ENCODE measurements at regions not wholly inside any gene's neighbourhood (a gene's known extent, or its start where the extent isn't known, plus 50 kb on each side); places are given as distances from the start of the nearest gene placed in this dataset.

DNA sequence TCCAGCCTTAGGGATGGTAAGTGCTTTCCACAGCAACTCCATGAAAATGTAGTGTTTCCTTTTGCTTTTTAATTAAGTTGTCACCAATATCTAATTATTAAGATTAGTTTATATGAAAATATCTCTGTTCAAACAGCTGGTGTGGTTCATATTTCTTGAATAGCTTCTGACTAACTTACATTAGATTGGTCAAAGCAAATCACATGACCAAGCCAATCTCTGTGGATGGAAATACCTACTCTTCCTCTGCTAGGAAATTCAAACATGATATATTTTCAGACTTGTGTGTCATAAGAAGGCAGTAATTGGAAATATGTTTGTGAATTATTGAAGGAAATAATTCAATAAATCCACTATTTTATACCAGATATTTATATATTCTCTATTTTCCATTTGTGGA is 54.6 kb upstream of the CADM2 start:
- Histone ChIP-seq H4K20me1 (ENCODE audit: insufficient read depth, low read length) (no peaks in the 10 kb centered on the region), H2BK20ac (ENCODE audit: low read depth, low read length) (no peak overlapping the region), H4K91ac (ENCODE audit: insufficient read depth, low read depth, low read length) (no peak overlapping the region), H3K79me1 (ENCODE audit: low read depth in 1 of 2, low read length in 2 of 2) (no peaks in the 10 kb centered on the region), H3K56ac (ENCODE audit: extremely low read depth, insufficient read depth, low read length) (no peak overlapping the region), H3K18ac (ENCODE audit: low read depth, low read length) (no peak overlapping the region), H3K4ac (ENCODE audit: low read depth, low read length) (no peak overlapping the region), H2BK5ac (ENCODE audit: low read depth, low read length, poor library complexity, severe bottlenecking) (no peak overlapping the region), H3K14ac (replicated peaks; ENCODE audit: low read depth, low read length) (no peak overlapping the region), H3K9ac (ENCODE audit: low read depth, low read length) (no peak overlapping the region), H3K9me3 (ENCODE audit: control insufficient read depth, insufficient read depth, low read length) (peaks cover 10% of the 10 kb centered on the region; the same call in 1 of the 2 replicates), H3K36me3 (ENCODE audit: control insufficient read depth, insufficient read depth, low read length) (no peaks in the 10 kb centered on the region), H4K5ac (ENCODE audit: low read depth, low read length) (no peak overlapping the region), H2AK5ac (ENCODE audit: low read depth, low read length) (no peak overlapping the region), H3K27me3 (ENCODE audit: control insufficient read depth, insufficient read depth, low read length) (no peaks in the 10 kb centered on the region), H3K4me2 (ENCODE audit: low read depth, low read length) (no peak overlapping the region), H2BK120ac (ENCODE audit: low read depth, low read length) (no peak overlapping the region), H2BK15ac (ENCODE audit: low read depth, low read length) (no peak overlapping the region), H2AK9ac (replicated peaks; ENCODE audit: low read depth, low read length, poor library complexity) (no peak overlapping the region), H3K9me1 (ENCODE audit: insufficient read depth, low read length) (no peaks in the 10 kb centered on the region), H3K4me3 (ENCODE audit: insufficient read depth, low read depth, low read length) (no peak overlapping the region), H3K4me1 (ENCODE audit: control insufficient read depth, insufficient read depth, low read length) (no peaks in the 10 kb centered on the region), H3K23ac (ENCODE audit: low read depth, low read length) (no peak overlapping the region), H2AFZ (replicated peaks; ENCODE audit: low read length, poor library complexity) (no peak overlapping the region), H3K27ac (ENCODE audit: insufficient read depth, low read length) (no peak overlapping the region), H4K8ac (ENCODE audit: low read depth in 2 of 2, low read length in 2 of 2) (no peak overlapping the region)
- dilution Hi-C loops (cut with HindIII; ENCODE audit: low sequenced_read_pairs, unreplicated experiment) (no loop called here), in situ Hi-C loops (cut with MboI; ENCODE audit: low sequenced_read_pairs) (no loop called here), intact Hi-C loops (cut with micrococcal nuclease) (no loop called here)
- POLR2A ChIA-PET (ENCODE audit: unreplicated experiment), result no interaction called here
- DNase-seq (no peak), ATAC-seq (ENCODE audit: low read depth) (no peak)
- CTCF ChIA-PET, result no interaction called here
- no TSS peak for BruUV-seq (replicated peaks)
- TF ChIP-seq NFE2L2 (IDR thresholded peaks at IDR 0.05; ENCODE audit: low read depth, low read length) (no peak), MXI1 (IDR thresholded peaks at IDR 0.05; ENCODE audit: borderline replicate concordance, low read depth, low read length) (no peak), POLR2A (IDR thresholded peaks at IDR 0.05; ENCODE audit: low read depth, low read length) (no peak), RFX5 (IDR thresholded peaks at IDR 0.05; ENCODE audit: low read depth, low read length) (no peak), CEBPB (IDR thresholded peaks at IDR 0.05; ENCODE audit: low read depth, low read length) (no peak), FOS (IDR thresholded peaks at IDR 0.05; ENCODE audit: low read depth, low read length) (no peak), CHD1 (IDR thresholded peaks at IDR 0.05; ENCODE audit: low read depth, low read length) (no peak), SMC3 (IDR thresholded peaks at IDR 0.05; ENCODE audit: low read depth, low read length) (no peak)

Data from IMR-90 (cell line).